ENCODE measurements at regions not wholly inside any gene's neighbourhood (a gene's known extent, or its start where the extent isn't known, plus 50 kb on each side); places are given as distances from the start of the nearest gene placed in this dataset.

DNA sequence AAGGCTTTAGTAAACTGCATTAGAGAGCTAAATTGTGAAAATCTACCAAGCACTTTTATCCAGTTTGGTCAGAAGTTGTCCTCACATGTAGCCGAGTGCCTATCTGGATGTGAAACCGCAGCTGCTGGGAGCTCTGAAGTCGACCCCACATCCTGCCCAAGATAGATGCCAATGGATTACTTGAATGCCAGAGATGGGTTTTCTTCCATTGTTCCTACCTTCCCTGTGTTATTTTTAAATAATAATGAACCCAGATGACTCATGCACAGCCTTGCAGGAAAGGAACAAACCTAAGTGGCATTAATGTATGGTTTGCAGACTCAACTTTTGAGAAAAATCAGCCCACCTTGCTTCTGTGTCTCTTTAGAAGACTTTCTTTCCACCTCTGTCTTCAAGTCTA lies 408.5 kb downstream of the FBXO15 start:
- WGBS, 2 donors: 83% methylated on average over 3 of the region's 3 CpGs
- H3K27ac ChIP-seq: no peak overlapping the region
- no peaks in the 10 kb centered on the region for H3K27me3 ChIP-seq
- intact Hi-C loops (cut with DNase I): no loop called here
- DNase-seq: no peak
- H3K4me3 ChIP-seq: no peak overlapping the region
- TF ChIP-seq EP300 (IDR thresholded peaks at IDR 0.05): no peak
- TF ChIP-seq, protein P1, sequence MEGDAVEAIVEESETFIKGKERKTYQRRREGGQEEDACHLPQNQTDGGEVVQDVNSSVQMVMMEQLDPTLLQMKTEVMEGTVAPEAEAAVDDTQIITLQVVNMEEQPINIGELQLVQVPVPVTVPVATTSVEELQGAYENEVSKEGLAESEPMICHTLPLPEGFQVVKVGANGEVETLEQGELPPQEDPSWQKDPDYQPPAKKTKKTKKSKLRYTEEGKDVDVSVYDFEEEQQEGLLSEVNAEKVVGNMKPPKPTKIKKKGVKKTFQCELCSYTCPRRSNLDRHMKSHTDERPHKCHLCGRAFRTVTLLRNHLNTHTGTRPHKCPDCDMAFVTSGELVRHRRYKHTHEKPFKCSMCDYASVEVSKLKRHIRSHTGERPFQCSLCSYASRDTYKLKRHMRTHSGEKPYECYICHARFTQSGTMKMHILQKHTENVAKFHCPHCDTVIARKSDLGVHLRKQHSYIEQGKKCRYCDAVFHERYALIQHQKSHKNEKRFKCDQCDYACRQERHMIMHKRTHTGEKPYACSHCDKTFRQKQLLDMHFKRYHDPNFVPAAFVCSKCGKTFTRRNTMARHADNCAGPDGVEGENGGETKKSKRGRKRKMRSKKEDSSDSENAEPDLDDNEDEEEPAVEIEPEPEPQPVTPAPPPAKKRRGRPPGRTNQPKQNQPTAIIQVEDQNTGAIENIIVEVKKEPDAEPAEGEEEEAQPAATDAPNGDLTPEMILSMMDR (IDR thresholded peaks at IDR 0.05): no peak
- no peak for TF ChIP-seq POLR2A (IDR thresholded peaks at IDR 0.05)
- TF ChIP-seq POLR2AphosphoS5 (IDR thresholded peaks at IDR 0.05): no peak
- no peaks in the 10 kb centered on the region for H3K4me1 ChIP-seq
- H3K9me3 ChIP-seq: no peaks in the 10 kb centered on the region
- H3K36me3 ChIP-seq: no peaks in the 10 kb centered on the region

- no peak for DNase-seq
- no peaks in the 10 kb centered on the region for H3K36me3 ChIP-seq
- TF ChIP-seq, protein P1 (IDR thresholded peaks at IDR 0.05): no peak
- TF ChIP-seq POLR2A (IDR thresholded peaks at IDR 0.05): no peak
- TF ChIP-seq EP300 (IDR thresholded peaks at IDR 0.05): no peak
- no peak for TF ChIP-seq POLR2AphosphoS5 (IDR thresholded peaks at IDR 0.05)
- H3K27ac ChIP-seq: no peak overlapping the region
- intact Hi-C loops (cut with DNase I): no loop called here
- no peaks in the 10 kb centered on the region for H3K27me3 ChIP-seq
- no peaks in the 10 kb centered on the region for H3K4me1 ChIP-seq
- no peak overlapping the region for H3K4me3 ChIP-seq
- no peaks in the 10 kb centered on the region for H3K9me3 ChIP-seq
Measured at GRCh38 chr18:73737990-73738389, 409.6 kb downstream of the FBXO15 start.

DNA sequence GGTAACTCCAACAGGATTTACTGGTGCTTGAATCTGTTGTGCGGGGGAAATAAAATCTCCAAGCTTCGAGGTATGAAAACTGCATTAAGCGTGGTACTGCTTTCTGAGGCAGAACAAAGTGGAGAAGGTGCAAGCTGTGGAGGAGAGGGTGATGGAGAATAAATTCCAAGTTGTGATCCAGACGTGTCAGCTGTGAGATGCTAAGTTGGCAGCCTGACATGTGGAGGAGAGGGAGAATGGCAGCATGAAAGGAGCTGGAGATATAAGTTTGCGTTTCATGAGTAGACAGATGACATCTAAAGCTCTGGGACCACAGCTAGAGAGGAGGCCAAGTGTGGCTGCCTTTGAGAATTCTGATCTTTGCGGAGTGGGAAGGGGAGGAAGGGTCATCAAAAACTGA lies 411.8 kb downstream of the FBXO15 start:
- TF ChIP-seq EP300 (IDR thresholded peaks at IDR 0.05) (no peak), POLR2A (IDR thresholded peaks at IDR 0.05) (no peak), POLR2AphosphoS5 (IDR thresholded peaks at IDR 0.05) (no peak)
- TF ChIP-seq, protein P1 (IDR thresholded peaks at IDR 0.05): no peak
- intact Hi-C loops (cut with DNase I): no loop called here
- Histone ChIP-seq H3K36me3 (no peaks in the 10 kb centered on the region), H3K27ac (no peak overlapping the region), H3K4me1 (no peaks in the 10 kb centered on the region), H3K27me3 (no peaks in the 10 kb centered on the region), H3K4me3 (no peak overlapping the region), H3K9me3 (peaks cover 0 to 4% (median 0%) of the 10 kb centered on the region in 4 donors)
- no peak for DNase-seq
- WGBS, 2 donors: 83 to 87% methylated on average over 6 of the region's 6 CpGs

DNA sequence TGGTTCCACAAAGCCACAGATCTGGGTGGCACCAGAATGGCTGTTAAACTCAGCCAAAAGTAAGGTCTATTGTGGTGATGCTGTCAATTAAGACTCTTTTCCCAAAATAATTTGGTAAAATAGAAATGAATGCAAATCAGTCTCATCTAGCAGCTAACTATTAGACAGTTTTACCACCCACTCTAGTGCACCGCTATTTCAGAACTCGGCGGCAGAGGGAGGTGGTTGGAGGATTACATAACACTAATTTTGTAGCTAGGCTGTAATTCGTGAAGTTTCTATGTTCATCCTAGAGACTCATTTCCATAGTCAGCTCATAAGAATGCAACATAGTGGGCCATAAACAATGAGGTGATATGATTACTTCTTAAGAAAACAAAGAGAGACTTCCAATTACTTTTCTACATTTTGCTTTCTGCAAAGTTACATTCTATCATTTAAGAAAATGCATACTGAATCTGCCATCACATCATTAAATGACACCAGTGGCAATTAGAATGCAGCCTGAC lies 413.8 kb downstream of the FBXO15 start:
- no peak for DNase-seq
- no peak overlapping the region for H3K27ac ChIP-seq
- no peaks in the 10 kb centered on the region for H3K4me1 ChIP-seq
- H3K4me3 ChIP-seq: no peak overlapping the region
- no peaks in the 10 kb centered on the region for H3K36me3 ChIP-seq
- 89% methylated on average over 4 of the region's 4 CpGs for WGBS, 2 donors
- peaks cover 0 to 4% (median 0%) of the 10 kb centered on the region in 4 donors for H3K9me3 ChIP-seq
- TF ChIP-seq, protein P1 (IDR thresholded peaks at IDR 0.05): no peak
- TF ChIP-seq POLR2A (IDR thresholded peaks at IDR 0.05) (no peak), POLR2AphosphoS5 (IDR thresholded peaks at IDR 0.05) (no peak), EP300 (IDR thresholded peaks at IDR 0.05) (no peak)
- intact Hi-C loops (cut with DNase I): no loop called here
- H3K27me3 ChIP-seq: no peaks in the 10 kb centered on the region

DNA sequence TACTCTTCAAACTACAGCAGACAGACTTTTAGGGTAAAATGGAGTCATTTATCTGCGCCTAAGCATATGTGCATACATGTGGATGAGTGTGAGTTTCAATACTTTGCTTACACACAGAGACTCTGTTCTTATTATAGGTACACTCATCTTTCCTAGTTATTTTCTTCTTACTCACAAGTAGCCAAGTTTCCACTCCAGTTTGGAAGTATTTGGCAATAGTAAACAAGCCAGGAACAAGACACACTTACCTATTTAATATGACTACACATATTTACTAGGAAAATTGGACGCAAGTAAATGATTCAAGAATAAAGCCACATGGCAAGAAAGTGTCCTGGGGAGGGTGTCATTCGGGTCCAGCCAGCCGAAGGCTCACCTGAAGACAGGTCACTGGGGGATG lies 414.3 kb downstream of the FBXO15 start:
- WGBS, 2 donors: 84 to 89% methylated on average over 4 of the region's 4 CpGs
- Histone ChIP-seq H3K4me3 (no peak overlapping the region), H3K36me3 (no peaks in the 10 kb centered on the region), H3K27ac (no peak overlapping the region), H3K9me3 (peaks cover 0 to 4% (median 0%) of the 10 kb centered on the region in 4 donors), H3K4me1 (no peaks in the 10 kb centered on the region), H3K27me3 (no peaks in the 10 kb centered on the region)
- intact Hi-C loops (cut with DNase I): no loop called here
- no peak for DNase-seq
- TF ChIP-seq, protein P1 (IDR thresholded peaks at IDR 0.05): no peak
- TF ChIP-seq POLR2AphosphoS5 (IDR thresholded peaks at IDR 0.05) (no peak), POLR2A (IDR thresholded peaks at IDR 0.05) (no peak), EP300 (IDR thresholded peaks at IDR 0.05) (no peak)
